ENCODE measurements at regions not wholly inside any gene's neighbourhood (a gene's known extent, or its start where the extent isn't known, plus 50 kb on each side); places are given as distances from the start of the nearest gene placed in this dataset.

DNA sequence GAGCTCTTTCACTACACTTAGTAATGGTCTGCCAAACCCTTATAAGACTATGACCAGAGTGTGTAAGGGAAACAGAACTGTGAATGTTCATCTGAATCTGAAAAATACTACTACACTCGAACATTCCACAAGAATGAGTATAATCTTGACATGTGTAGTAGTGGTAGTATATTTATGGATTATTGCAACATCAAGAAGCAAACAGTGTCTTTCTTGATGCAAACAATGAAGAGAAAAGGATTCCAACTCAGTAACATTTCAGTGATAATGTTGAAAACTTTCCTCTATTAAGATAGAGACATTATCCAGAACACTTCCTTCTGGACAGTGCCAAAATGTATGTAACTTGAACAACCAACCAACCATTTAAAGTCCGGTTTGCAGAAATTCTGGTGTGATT, 394.7 kb upstream of the CPEB2 start:
- DNase-seq (no peak), ATAC-seq (ENCODE audit: low read depth in 2 of 2) (no peak)
- Mint-ChIP-seq H3K4me1 (no peaks in the 10 kb centered on the region), H3K27ac (no peak overlapping the region), H3K36me3 (no peaks in the 10 kb centered on the region), H3K27me3 (no peaks in the 10 kb centered on the region), H3K9me3 (peaks cover 0 to 4% (median 0%) of the 10 kb centered on the region in 7 donors), H3K4me3 (no peak overlapping the region)

DNA sequence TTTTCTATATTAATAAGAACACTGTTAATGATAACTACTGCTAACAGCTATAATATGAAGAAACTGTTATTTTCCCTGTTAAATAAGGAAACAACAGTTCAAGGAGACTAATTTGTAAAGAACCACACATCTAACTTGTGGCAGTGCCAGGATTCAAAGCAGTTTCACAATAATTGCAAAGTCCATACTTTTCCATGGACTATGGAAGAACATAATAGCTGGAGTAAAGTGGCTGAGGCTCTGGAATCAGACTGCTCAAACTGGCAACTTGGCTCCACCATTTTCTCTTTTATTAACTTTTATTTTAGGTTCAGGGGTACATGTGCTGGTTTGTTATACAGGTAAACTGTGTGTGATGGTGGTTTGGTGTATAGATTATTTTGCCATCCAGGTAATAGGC, 393.7 kb upstream of the CPEB2 start:
- ATAC-seq (ENCODE audit: low read depth in 2 of 2), result no peak
- no peak for DNase-seq
- Mint-ChIP-seq H3K27ac (no peak overlapping the region), H3K9me3 (peaks cover 0 to 4% (median 0%) of the 10 kb centered on the region in 7 donors), H3K27me3 (no peaks in the 10 kb centered on the region), H3K4me1 (no peaks in the 10 kb centered on the region), H3K36me3 (no peaks in the 10 kb centered on the region), H3K4me3 (no peak overlapping the region)

DNA sequence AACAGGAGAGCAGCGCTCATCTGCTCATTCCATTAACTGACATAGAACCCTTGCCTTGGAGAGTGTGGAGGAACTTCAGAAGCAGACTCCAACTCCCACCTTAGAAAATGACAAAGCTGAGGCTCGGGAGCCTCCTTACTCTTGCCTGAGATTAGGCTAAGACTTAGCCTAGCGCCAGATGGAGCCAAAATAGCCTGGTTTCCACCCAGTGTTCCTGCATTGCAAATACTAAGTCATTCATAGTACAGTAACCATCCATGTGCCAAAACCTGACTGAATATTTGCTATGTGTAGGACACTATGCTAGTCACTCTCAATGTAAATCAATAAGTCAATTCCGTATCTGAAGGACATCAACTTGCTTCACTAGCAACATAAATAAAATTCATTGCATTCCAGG, 387.4 kb upstream of the CPEB2 start:
- ATAC-seq (ENCODE audit: low read depth in 2 of 2) (no peak), DNase-seq (no peak)
- no peak overlapping the region for H3K27ac Mint-ChIP-seq
- H3K27me3 Mint-ChIP-seq, result no peaks in the 10 kb centered on the region
- H3K4me3 Mint-ChIP-seq, result no peak overlapping the region
- no peaks in the 10 kb centered on the region for H3K36me3 Mint-ChIP-seq
- no peaks in the 10 kb centered on the region for H3K4me1 Mint-ChIP-seq
- peaks cover 0 to 8% (median 0%) of the 10 kb centered on the region in 7 donors for H3K9me3 Mint-ChIP-seq

GRCh38 chr4:14615671-14616070, 386.6 kb upstream of the CPEB2 start:
- Mint-ChIP-seq H3K27ac (no peak overlapping the region), H3K36me3 (no peaks in the 10 kb centered on the region), H3K27me3 (no peaks in the 10 kb centered on the region), H3K9me3 (peaks cover 0 to 8% (median 0%) of the 10 kb centered on the region in 7 donors), H3K4me3 (no peak overlapping the region), H3K4me1 (no peaks in the 10 kb centered on the region)
- ATAC-seq (ENCODE audit: low read depth in 2 of 2), result no peak
- no peak for DNase-seq

DNA sequence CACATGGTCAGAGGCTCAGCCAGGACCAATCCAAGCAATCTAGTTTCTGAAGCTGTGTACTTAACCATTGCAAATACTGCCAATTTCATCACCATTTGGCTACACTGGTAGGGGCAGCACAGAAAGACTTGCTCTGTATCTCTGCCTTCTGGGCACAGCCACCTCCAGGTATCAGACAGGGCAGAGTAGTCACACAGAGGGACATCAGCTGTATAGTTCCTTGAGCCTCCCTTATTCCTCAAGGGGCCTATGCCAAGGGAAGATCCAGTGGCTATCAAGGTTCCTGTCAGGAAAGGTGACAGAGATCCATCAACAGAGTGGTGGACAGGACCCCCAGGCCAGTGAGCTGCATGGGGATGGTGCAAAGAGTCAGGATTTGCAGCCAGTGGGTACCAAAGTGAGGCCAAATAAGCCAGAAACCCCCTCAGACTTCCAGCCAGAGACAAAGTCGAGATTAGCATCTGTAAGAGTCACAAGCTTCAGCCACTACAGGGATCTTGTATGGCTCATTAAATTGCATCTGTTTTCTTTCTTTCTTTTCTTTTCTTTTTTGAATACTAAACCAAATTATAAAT, 381.6 kb upstream of the CPEB2 start:
- Mint-ChIP-seq H3K4me1 (no peaks in the 10 kb centered on the region), H3K27me3 (no peaks in the 10 kb centered on the region), H3K36me3 (no peaks in the 10 kb centered on the region), H3K27ac (no peak overlapping the region), H3K4me3 (no peak overlapping the region), H3K9me3 (peaks cover 0 to 4% (median 0%) of the 10 kb centered on the region in 7 donors)
- ATAC-seq (ENCODE audit: low read depth in 2 of 2) (no peak), DNase-seq (no peak)

- Mint-ChIP-seq H3K4me1 (no peaks in the 10 kb centered on the region), H3K27me3 (no peaks in the 10 kb centered on the region)
Measured at GRCh38 chr4:14621731-14622463, 380.4 kb upstream of the CPEB2 start.

GRCh38 chr4:14627038-14627437, 375.2 kb upstream of the CPEB2 start:
- DNase-seq (no peak), ATAC-seq (ENCODE audit: low read depth in 2 of 2) (no peak)
- Mint-ChIP-seq H3K4me1 (no peaks in the 10 kb centered on the region), H3K27me3 (no peaks in the 10 kb centered on the region), H3K27ac (no peak overlapping the region), H3K9me3 (peaks cover 0 to 9% (median 0%) of the 10 kb centered on the region in 7 donors), H3K36me3 (no peaks in the 10 kb centered on the region), H3K4me3 (no peak overlapping the region)

More at GRCh38 chr4:14621731-14622463, 380.4 kb upstream of the CPEB2 start:
- no peak for ATAC-seq (ENCODE audit: low read depth in 2 of 2)
- Mint-ChIP-seq H3K27ac (no peak overlapping the region), H3K9me3 (peaks cover 0 to 6% (median 0%) of the 10 kb centered on the region in 7 donors), H3K4me3 (no peak overlapping the region), H3K36me3 (no peaks in the 10 kb centered on the region)
- no peak for DNase-seq

DNA sequence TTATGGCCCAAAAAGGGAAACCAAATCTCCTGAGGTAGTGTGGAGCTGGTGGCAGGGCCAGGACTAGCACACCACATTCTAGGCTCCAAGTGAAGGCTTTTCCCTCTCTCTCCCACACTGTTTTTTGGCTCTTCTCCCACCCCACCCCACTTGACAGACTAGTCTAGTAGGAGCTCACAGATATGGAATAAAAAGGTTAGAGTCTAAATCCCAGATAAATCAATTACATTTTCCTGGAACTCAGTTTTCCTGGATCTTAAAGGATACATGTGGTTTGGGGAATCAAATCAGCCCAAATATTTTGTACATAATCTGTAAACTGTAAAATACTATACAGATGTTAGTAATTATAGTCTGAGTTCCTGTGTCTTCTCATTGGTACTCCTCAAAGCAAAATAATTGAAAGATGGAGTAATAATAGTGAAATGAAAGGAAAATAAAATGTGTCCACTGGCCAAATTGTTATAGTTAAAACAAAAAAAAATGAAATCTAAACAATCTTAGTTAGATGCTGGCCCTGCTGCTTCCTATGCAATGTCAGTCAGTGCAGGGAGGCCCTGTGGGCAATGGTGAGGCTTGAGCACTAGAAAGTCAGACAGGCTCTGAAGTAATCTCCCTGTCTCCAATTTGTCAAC, 370.4 kb upstream of the CPEB2 start:
- H3K27ac Mint-ChIP-seq, result no peak overlapping the region
- DNase-seq, result no peak
- no peak overlapping the region for H3K4me3 Mint-ChIP-seq
- H3K36me3 Mint-ChIP-seq, result no peaks in the 10 kb centered on the region
- H3K4me1 Mint-ChIP-seq, result no peaks in the 10 kb centered on the region
- peaks cover 0 to 16% (median 7%) of the 10 kb centered on the region in 7 donors for H3K9me3 Mint-ChIP-seq
- ATAC-seq (ENCODE audit: low read depth in 2 of 2), result no peak
- peaks cover 0 to 6% (median 0%) of the 10 kb centered on the region in 3 donors for H3K27me3 Mint-ChIP-seq

- Mint-ChIP-seq H3K27ac (no peak overlapping the region), H3K27me3 (peaks cover 0 to 22% (median 5%) of the 10 kb centered on the region in 3 donors), H3K4me1 (no peaks in the 10 kb centered on the region), H3K36me3 (no peaks in the 10 kb centered on the region), H3K4me3 (no peak overlapping the region), H3K9me3 (peaks cover 0 to 16% (median 8%) of the 10 kb centered on the region in 7 donors)
- DNase-seq, result no peak
- ATAC-seq (ENCODE audit: low read depth in 2 of 2), result no peak
Measured at GRCh38 chr4:14636563-14636962, 365.7 kb upstream of the CPEB2 start.

DNA sequence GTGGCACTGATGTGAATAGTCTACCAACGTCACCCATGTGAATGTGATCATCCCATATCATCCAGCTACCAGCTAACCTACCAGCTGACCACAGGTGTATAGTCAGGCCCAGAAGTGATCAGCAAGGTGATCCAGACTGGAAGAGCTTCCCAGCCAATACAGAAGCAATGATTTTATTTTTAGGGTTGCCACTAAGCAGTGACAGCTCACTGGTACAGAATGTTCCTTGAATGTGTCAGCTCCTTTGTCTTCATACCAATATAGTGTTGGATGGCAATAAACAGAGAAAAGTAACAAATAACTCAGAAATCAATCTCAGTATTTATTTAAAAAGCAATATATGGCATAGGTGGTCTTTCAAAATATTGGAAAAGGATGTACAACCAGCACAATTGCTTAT, 361.8 kb upstream of the CPEB2 start:
- Mint-ChIP-seq H3K27ac (no peak overlapping the region), H3K9me3 (peaks cover 0 to 7% (median 0%) of the 10 kb centered on the region in 7 donors)
- no peak for ATAC-seq (ENCODE audit: low read depth in 2 of 2)

DNA sequence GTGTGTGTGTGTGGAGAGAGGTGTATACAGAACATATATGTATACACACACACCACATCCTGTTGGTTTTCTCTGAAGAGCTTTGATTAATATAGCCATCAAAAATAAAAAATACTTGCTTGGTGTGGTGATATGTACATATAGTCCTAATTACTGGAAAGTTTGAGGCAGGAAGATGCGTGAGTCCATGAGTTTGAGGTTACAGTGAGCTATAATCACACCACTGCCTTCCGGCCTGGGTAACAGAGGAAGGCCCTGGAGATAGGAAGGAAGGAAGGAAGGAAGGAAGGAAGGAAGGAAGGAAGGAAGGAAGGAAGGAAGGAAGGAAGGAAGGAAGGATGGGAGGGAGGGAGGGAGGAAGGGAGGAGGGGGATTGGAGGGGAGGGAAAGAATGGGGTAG, 360.4 kb upstream of the CPEB2 start:
- peaks cover 0 to 4% (median 0%) of the 10 kb centered on the region in 7 donors for H3K9me3 Mint-ChIP-seq
- no peak overlapping the region for H3K27ac Mint-ChIP-seq
- H3K36me3 Mint-ChIP-seq, result no peaks in the 10 kb centered on the region

More for the DNA sequence above, 361.8 kb upstream of the CPEB2 start:
- Mint-ChIP-seq H3K27me3 (peaks cover 0 to 22% (median 5%) of the 10 kb centered on the region in 3 donors), H3K4me3 (no peak overlapping the region), H3K36me3 (no peaks in the 10 kb centered on the region), H3K4me1 (no peaks in the 10 kb centered on the region)
- no peak for DNase-seq

GRCh38 chr4:14644580-14645282, 357.6 kb upstream of the CPEB2 start:
- Mint-ChIP-seq H3K4me1 (no peaks in the 10 kb centered on the region), H3K9me3 (peaks cover 0 to 6% (median 0%) of the 10 kb centered on the region in 7 donors), H3K27me3 (peaks cover 0 to 5% (median under 1%) of the 10 kb centered on the region in 3 donors), H3K36me3 (no peaks in the 10 kb centered on the region), H3K4me3 (no peak overlapping the region), H3K27ac (no peak overlapping the region)
- DNase-seq (no peak), ATAC-seq (ENCODE audit: low read depth in 2 of 2) (no peak)

More for the DNA sequence above, 360.4 kb upstream of the CPEB2 start:
- ATAC-seq (ENCODE audit: low read depth in 2 of 2) (no peak), DNase-seq (no peak)
- Mint-ChIP-seq H3K4me1 (no peaks in the 10 kb centered on the region), H3K4me3 (no peak overlapping the region), H3K27me3 (peaks cover 0 to 16% (median 5%) of the 10 kb centered on the region in 3 donors)

- H3K36me3 Mint-ChIP-seq, result no peaks in the 10 kb centered on the region
- DNase-seq (no peak), ATAC-seq (ENCODE audit: low read depth in 2 of 2) (no peak)
- H3K27ac Mint-ChIP-seq, result no peak overlapping the region
- H3K4me1 Mint-ChIP-seq, result no peaks in the 10 kb centered on the region
- H3K9me3 Mint-ChIP-seq, result peaks cover 0 to 6% (median 0%) of the 10 kb centered on the region in 7 donors
- peaks cover 0 to 5% (median 0%) of the 10 kb centered on the region in 3 donors for H3K27me3 Mint-ChIP-seq
- H3K4me3 Mint-ChIP-seq, result no peak overlapping the region
Measured at GRCh38 chr4:14646831-14647230, 355.4 kb upstream of the CPEB2 start.

Measured in naive B cell (primary cell).